EH (cell line): ENCODE measurements at regions not wholly inside any gene's neighbourhood (a gene's known extent, or its start where the extent isn't known, plus 50 kb on each side); places are given as distances from the start of the nearest gene placed in this dataset.
A peak's percentile ranks its signal among the peaks of the same experiment; 100 is the strongest.
"Not testable (repeated sequence)": the region's sequence is repeated elsewhere in the genome, so short reads cannot be mapped to it uniquely, and the experiment has no call there.

Experiments
- DNase-seq: peaks from one replicate; pipeline ENCODE4 v3.0.0-alpha.2; 2015; ENCODE audit warnings: low read depth

DNA sequence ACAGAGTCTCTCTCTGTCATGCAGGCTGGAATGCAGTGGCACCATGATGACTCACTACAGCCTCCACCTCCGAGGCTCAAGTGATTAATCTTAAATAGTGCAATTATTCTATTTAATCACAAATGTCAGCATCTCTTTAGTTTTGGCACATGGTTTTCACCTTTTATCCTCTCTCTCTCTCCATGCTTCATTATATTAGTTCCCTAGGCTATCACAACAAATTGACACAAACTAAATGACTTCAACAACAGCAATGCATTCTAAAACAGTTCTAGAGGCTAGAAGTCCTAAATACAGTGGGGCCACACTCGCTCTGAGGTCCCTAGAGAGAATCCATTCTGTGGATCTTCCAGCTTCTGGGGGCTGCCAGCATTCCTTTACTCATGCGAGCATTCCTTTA, 178.2 kb upstream of the ZNG1F start:
- peak; percentile 0 for DNase-seq

DNA sequence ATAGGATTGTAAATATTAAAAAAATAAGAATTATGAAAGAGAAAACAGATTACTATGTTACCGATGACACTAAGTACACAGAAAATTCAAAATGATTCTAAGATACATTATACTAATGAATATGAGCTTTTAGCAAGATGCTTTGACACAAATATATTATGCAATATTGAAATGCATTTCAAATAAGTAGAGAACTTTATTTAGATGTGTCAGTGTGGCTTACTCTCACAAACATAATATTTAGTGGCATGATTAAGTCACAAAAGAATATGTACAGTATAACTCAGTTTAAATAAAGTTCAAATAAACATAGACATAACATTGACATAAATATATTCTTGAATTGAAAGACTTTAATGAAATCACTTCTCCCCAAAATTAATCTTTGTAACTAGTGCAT, 172.7 kb upstream of the ZNG1F start:
- DNase-seq = not testable (repeated sequence)

DNA sequence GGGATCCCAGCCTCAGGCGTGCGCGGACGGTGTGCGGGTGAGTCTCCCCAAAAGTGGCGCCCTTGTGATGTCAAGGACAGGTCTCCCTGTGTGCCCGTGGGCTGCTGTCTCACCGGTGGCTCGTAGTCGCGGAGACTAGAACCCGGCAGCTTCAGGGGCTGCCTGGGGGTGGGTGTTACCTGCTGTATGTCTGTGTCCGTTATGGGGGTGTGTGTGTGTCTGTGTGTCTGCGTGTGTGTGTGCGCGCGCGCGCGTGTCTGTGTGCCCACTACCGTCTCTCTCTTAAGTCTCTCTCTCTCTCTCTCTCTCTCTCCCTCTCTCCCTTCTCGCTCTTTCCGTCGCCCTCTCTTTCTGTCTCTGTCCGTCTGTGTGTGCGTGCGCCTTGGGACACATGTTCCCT, 170.0 kb upstream of the ZNG1F start:
- DNase-seq = peak; percentile 28

DNA sequence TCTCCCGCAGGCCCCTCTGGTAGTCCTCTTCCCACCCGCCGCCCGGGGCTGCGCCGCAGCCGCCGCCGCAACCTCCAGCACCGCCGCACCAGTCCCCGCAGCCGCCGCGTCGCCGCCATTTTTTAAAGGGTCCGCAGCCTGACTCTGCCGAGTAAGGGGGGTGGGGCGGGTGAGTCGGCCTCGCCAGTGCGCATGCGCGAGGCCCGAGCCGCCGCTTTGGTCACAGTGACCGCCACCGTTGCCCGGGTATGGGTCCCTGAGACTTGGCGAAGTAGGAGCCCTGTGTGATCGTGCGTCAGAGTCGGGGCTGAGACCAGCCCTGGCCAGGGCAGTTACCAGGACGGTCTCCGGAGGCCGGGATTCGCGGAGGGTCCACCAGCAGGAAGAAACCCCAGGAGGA, 169.6 kb upstream of the ZNG1F start:
- peak; percentile 60 for DNase-seq

DNA sequence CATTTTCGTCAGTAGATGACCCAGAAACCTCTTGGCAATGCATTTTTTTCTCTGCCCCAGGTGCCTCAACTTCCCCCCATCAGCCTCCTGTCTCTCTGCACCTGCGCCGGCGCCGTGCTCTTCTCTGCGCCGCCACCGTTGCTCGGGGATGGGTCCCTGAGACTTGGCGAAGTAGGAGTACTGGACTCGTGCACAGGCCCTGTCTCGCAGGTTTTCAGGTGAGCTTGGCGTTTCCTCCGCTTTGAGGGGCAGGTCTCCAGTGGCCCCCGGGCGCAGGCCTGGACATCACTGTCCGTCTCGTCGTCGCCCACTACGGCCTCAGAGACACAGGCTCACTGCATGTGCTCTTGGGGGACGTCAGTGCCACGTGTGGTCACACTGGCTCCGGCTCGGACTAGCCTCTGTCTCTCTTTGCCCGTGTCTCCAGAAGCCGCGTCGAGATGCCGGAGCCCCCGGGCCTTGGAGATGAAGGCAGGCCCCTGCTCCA, 168.8 kb upstream of the ZNG1F start:
- DNase-seq = not testable (repeated sequence)

DNA sequence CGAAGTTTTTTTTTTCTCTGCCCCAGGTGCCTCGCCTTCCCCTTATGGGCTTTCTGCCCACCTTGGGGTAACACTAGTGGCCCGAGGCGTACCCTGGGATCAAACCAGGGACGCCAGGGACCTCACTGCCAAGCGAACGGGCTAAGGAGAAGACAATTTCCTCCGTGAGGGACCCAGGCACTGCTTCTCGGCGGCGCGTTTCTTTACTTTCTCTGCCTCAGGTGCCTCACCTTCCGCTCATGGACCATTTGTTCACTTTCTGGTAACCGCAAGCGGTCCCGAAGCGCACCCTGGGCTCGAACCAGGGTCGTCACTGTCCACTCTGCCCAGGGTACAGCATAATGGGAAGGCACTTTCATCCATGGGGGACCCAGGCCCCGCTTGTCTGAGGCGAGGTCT, 168.2 kb upstream of the ZNG1F start:
- not testable (repeated sequence) for DNase-seq

DNA sequence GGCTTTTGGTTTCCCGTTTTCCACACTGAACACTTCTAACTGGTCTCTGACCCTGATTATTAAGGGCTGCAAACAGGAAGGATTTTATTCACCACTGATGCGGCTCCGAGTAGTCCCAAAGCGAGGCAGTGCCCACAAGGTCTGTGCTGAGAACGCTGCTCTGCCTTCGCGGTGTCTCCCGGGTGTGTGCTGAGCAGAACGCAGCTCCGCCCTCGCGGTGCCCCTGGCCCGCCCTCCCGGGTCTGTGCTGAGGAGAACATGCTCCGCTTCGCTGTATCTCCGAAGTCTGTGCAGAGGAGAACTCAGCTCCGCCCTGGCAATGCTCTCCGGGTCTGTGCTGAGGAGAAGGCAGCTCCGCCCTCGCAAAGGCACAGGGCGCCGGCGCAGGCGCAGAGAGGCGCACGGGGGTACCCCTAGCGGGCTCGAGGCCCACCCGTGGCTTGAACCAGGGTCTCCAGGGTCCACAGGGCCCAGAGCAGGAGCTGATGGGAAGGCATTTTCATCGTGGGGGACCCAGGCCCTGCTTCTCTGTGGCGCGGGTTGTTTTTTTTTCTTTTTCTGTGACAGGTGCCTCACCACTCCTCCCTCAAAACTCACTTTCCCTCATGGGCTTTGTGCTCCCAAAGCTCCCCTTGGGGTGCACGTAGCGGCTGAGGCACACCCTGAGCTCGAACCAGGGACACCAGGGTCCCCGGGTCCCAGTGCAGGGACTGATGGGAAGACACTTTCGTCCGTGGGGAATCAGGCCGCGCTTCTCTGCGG, 167.7 kb upstream of the ZNG1F start:
- DNase-seq = peak; percentile 53

DNA sequence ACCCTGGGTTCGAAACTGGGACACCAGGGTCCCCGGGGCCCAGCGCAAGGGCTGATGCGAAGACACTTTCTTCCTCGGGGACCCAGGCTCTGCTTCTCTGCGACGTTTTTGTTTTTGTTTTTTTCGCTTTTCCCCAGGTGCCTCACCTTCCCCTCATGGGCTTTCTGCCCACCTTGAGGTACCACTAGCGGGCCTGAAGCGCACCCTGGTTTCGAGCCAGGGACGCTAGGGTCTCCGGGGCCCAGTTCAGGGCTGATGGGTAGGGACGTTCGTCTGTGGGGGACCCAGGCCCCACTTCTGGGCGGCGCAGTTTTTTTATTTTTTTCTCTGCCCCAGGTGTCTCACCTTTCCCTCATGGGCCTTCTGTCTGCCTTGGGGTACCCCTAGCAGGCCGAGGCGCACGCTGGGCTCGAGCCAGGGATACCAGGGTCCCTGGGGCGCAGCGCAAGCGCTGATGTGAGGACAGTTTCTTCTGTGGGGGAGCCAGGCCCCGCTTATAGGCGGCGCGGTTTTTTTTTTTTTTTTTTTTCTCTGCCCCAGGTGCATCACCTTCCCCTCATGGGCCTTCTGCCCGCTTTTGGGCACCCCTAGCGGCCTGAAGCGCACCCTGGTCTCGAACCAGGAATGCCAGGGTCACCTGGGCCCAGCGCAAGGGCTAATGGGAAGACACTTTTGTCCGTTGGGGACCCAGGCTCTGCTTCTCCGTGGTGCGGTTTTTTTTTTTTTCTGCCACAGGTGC, 166.8 kb upstream of the ZNG1F start:
- not testable (repeated sequence) for DNase-seq

DNA sequence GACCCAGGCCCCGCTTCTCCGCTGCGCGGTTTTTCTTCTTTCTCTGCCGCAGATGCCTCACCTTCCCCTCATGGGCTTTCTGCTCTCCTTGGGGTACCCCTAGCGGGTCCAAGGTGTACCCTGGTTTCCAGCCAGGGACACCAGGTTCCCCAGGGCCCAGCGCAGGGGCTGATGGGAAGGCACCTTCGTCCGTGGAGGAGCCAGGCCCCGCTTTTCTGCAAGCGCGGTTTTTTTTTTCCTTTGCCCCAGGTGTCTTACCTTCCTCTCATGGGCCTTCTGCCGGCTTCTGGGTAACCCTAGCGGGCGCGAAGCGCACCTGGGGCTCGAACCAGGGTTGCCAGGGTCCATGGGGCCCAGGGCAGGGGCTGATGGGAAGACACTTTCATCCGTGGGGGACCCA, 165.9 kb upstream of the ZNG1F start:
- not testable (repeated sequence) for DNase-seq

DNA sequence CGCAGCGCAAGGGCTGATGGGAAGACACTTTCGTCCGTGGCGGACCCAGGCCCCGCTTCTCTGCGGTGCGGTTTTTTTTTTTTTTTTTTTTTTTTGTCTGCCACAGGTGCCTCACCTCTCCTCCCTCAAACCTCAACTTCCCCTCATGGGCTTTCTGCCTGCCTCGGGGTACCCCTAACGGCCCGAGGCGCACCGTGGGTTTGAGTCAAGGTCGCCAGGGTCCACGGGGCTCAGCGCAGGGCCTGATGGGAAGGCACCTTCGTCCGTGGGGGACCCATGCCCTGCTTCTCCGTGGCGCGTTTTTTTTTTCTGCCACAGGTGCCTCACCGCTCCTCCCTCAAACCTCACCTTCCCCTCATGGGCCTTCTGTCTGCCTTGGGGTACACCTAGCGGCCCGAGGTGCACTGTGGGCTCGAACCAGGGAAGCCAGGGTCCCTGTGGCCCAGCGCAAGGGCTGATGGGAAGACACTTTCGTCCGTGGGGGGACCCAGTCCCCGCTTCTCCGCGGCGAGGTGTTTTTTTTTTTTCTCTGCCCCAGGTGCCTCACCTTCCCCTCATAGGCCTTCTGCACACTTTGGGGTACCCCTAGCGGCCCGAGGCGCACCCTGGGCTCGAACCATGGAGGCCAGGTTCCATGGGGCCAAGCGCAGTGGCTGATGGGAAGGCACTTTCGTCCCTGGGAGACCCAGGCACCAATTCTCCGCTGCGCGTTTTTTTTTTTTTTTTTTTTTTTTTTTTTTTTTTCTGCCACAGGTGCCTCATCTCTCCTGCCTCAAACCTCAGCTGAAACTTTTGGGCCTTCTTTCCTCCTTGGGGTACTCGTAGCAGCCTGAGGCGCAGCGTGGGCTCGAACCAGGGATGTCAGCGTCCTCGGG, 165.2 kb upstream of the ZNG1F start:
- DNase-seq = not testable (repeated sequence)

DNA sequence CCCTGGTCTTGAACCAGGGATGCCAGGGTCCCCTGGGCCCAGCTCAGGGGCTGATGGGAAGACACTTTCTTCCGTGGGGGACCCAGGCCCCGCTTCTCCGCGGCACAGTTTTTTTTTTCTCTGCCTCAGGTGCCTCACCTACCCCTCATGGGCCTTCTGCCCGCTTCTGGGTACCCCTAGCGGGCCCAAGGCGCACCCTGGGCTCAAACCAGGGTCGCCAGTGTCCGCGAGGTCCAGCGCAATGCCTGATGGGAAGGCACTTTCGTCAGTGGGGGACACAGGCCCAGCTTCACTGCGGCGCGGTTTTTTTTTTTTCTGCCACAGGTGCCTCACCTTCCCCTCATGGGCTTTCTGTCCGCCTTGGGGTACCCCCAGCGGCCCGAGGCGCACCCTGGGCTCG, 163.9 kb upstream of the ZNG1F start:
- not testable (repeated sequence) for DNase-seq

DNA sequence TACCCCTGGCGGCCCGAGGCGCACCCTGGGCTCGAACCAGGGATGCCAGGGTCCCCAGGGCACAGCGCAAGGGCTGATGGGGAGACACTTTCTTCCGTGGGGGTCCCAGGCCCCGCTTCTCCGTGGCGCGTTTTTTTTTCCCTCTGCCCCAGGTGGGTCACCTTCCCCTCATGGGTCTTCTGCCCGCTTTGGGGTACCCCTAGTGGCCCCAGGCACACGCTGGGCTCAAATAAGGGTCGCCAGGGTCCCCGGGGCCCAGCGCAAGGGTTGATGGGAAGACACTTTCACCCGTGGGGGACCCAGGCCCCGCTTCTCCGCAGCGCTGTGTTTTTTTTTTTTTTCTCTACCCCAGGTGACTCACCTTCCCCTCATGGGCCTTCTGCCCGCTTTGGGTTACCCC, 163.3 kb upstream of the ZNG1F start:
- DNase-seq = not testable (repeated sequence)

DNA sequence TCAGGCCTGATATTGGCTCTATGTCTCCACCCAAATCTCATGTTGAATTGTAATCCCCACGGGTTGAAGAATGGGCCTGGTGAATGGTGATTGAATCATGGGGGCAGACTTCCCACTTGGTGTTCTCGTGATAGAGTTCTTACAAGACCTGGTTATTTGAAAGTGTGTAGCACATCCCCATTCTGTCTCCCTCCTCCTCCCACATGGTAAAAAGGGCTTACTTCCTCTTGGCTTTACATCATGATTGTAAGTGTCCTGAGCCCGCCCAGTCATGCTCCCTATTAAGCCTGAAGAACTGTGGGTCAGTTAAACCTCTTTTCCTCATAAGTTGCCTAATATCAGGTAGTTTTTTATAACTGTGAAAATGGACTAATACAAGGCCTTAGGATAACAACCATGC, 158.8 kb upstream of the ZNG1F start:
- DNase-seq = not testable (repeated sequence)

DNA sequence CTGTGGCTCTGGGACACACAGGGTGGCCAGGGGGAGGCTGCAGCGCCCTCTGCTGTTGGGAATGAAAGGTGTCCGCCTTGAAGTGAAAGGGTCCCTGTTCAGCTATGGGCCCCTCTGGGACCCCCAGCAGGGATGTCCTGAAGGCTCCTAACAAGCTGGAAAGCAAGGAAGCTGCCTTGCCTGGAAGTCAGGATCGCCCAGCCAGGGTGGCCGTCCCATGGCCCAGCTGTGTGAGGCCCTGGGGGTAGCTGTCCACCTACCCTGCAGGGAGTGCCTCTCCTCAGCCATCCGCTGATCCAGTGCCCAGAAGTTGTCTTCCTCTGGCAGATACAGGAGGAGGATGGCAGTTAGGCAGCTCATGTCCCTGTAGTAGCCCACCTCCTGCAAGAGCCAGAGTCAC, 143.4 kb upstream of the ZNG1F start:
- not testable (repeated sequence) for DNase-seq

DNA sequence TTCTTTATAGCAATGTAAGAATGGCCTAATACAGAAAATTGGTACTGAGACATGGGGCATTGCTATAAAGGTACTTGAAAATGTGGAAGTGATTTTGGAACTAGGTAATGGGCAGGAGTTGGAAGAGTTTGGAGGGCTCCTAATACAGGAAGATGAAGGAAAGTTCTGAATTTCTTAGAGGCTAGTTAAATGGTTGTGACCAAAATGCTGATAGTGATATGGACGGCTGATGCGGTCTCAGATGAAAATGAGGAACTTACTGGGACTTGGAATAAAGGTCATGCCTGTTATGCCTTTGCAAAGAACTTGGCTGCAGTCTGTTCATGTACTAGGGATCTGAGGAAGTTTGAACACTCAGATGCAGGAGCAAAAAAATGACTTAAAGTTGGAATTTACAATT, 132.2 kb upstream of the ZNG1F start:
- DNase-seq = not testable (repeated sequence)

DNA sequence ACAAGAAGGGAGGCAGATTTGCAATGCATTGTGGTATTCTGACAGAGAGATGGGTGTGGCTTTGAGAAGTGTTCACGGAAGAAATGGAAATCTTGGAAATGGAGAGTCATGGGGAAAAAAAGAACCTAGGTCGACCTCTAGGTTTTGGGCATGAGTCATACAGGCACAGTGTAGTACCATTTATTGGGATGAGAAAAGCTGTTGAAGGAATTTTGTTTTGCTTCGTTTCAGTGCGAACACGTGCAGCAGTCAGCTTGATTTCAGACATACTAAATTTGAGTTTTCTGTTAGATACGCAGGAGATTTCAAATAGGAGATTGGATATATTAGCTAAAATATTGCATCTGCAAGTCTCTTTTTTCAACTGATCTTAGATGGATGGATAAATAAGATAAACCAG, 119.8 kb upstream of the ZNG1F start:
- DNase-seq = not testable (repeated sequence)

DNA sequence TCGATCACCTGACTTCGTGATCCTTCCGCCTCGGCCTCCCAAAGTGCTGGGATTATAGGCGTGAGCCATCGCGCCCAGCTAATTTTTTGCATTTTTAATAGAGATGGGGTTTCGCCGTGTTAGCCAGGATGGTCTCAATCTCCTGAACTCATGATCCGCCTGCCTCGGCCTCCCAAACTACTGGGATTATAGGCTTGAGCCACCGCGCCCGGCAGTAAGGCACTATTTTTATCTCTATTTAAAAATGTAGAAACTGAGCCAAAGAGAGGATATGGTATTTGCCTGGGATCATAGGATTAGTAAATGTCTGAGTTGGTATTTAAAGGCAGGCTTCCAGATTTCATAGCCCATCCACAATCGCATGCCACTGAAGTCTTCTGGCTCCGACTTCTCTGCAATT, 96.6 kb upstream of the ZNG1F start:
- DNase-seq = not testable (repeated sequence)

DNA sequence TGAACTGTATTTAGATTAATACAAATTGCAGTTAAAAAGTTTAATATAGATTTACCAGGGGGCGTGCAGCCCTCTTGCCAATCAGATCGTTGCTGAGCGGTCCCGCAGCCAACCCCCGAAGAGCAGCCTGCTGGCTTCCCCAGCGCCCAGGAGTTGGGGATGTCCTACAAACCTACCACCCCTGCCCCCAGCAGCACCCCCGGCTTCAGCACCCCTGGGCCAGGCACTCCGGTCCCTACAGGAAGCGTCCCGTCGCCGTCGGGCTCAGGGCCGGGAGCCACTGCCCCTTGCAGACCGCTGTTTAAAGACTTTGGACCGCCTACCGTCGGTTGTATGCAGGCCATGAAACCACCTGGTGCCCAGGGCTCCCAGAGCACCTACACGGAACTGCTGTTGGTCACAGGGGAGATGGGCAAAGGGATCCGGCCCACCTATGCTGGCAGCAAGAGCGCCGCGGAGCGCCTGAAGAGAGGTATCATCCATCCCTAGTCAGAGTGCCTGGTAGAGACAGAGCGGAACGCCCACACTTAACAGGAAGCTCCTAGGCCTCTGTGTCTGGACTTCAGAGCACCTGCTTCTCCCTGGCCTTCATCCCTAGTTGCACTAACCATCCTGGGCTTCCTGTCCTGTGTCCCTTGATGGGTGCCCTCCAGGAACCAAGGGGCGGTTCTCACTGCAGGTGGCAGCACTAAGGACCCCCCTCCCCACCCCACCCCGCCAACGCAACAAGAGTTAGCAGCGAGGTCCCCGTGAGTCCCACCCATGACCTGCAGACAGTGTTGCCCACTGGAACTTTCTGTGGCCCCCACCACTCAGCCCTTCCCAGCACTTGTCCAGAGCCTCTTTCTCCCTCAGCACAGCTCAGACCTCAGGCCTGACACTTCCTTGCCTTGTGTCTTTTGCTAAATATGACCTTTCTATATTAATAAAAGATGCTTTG, 91.5 kb upstream of the ZNG1F start:
- not testable (repeated sequence) for DNase-seq

DNA sequence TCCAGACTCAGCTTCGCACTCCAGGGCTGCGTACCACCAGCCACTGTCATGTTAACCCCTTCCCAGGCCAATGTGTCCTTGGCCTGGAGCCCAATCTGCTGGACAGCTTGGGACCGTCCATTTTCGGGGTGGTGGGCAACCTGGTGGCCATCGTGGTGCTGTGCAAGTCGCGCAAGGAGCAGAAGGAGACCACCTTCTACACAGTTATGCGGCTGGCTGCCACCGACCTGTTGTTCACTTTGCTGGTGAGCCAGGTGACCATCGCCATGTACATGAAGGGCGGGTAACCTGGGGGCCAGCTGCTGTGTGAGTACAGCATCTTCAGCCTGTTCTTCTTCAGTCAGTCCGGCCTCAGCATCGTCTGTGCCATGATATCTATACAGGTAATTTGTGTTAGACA, 90.3 kb upstream of the ZNG1F start:
- not testable (repeated sequence) for DNase-seq

DNA sequence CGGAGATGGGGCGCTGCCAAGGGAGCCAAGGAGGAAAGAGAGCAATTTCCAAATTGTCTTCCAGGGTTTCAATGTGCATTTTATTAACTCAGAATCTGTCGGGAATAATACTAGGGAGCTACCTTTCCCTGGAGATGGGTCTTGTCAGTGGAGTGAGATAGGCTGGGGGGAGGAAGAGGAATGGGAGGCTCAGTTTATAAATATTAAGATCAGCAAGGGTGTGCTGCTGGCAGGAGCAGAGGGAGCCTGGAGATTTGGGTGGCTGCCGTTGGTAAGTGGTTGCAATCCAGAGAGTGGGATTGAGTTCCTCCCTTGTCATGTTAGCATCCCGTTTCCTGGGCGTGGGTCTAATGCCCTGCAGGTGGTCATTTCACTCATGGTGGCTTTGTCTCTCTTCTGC, 89.9 kb upstream of the ZNG1F start:
- not testable (repeated sequence) for DNase-seq
